Sigmoid colon (tissue), 6 donors: ENCODE measurements at regions not wholly inside any gene's neighbourhood (a gene's known extent, or its start where the extent isn't known, plus 50 kb on each side); places are given as distances from the start of the nearest gene placed in this dataset.

ENCODE experiments used
- DNase-seq: peaks from one replicate; pipeline ENCODE4 v3.0.0-alpha.2; 2019
- H3K27ac ChIP-seq, 4 donors: fragments of 200-600 bp; sonication (generic); one replicate each; pipeline ENCODE4 v1.5.1; 2016 to 2019; ENCODE audit warnings: mild to moderate bottlenecking in 1 of 4
- H3K27me3 ChIP-seq, 3 donors: fragments of 200-600 bp; sonication (generic); one replicate each; pipeline ENCODE4 v1.5.1; 2019; ENCODE audit warnings: mild to moderate bottlenecking in 1 of 3
- H3K36me3 ChIP-seq, 4 donors: fragments of 200-600 bp; sonication (generic); one replicate each; pipeline ENCODE4 v1.5.1; 2016 to 2019
- H3K4me1 ChIP-seq, 4 donors: fragments of 200-600 bp; sonication (generic); one replicate each; pipeline ENCODE4 v1.5.1; 2017 to 2019
- H3K4me3 ChIP-seq, 4 donors: fragments of 200-600 bp; sonication (generic); one replicate each; pipeline ENCODE4 v1.5.1; 2017 to 2019; ENCODE audit warnings: mild to moderate bottlenecking in 2 of 4, moderate library complexity in 1 of 4
- H3K9me3 ChIP-seq, 4 donors: fragments of 200-600 bp in 3 of 4; sonication (generic) in 3 of 4; one replicate each; pipeline versions ENCODE4 v1.5.1 to v1.6.1; 2013 to 2019
- EP300 ChIP-seq, 4 donors: sonication (generic); formaldehyde crosslinking; IDR thresholded peaks; one replicate each; pipeline ENCODE4 v1.6.1; 2017; ENCODE audit warnings: antibody characterized with exemption in 4 of 4
- POLR2A ChIP-seq, 2 donors: fragments of 450-650 bp; IDR thresholded peaks; one replicate each; pipeline ENCODE4 v1.6.1; 2016; ENCODE audit warnings: antibody characterized with exemption in 2 of 2, mild to moderate bottlenecking in 2 of 2, moderate library complexity in 2 of 2
- POLR2AphosphoS5 ChIP-seq, 4 donors: sonication (generic); formaldehyde crosslinking; IDR thresholded peaks; one replicate each; pipeline ENCODE4 v1.6.1; 2017; ENCODE audit warnings: antibody characterized with exemption in 4 of 4
- WGBS, 2 donors: extraction: QIAGEN DNeasy Blood & Tissue Kit; methylation state at CpG; one replicate each; pipeline ENCODE4 v1.1.7; 2013; 5-methylcytosine and 5-hydroxymethylcytosine counted together
- intact Hi-C: fragments of 100-400 bp; cut with DNase I; formaldehyde crosslinking; loops from one replicate; pipeline ENCODE4 v1.15.1; 2023
- TF ChIP-seq, protein P1 (sequence below), 4 experiments: fragments of 450-650 bp in 3 of 4; fragments of 200-600 bp in 1 of 4; IDR thresholded peaks; one replicate each; pipeline ENCODE4 v1.5.1; 2016 to 2019; ENCODE audit warnings: antibody characterized with exemption in 4 of 4, mild to moderate bottlenecking in 3 of 4, moderate library complexity in 2 of 4
- donor health status: healthy with polysubstance abuse.
- donor health status: healthy.

DNA sequence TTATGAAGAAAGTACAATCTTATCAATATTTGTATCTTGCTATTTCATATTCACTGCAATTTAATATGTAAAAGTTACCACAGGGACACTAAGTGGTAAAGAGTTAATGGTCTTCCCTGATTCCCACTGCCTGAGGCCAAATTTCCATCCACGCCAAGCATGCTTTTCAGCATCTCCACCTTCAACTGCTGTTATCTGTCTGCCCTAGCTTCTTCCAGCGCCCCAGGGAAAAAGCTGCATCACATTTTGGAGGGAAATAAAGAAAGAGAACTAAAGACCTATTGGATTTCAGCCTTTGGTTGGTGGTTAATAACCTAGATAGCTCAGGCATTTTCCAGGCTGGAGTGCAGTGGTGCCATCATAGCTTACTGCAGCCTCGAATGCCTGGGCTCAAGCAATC lies 61.3 kb upstream of the NKX2-2 start:
- H3K27ac ChIP-seq = no peak overlapping the region
- intact Hi-C loops = no loop called here
- no peak for TF ChIP-seq EP300 (IDR thresholded peaks at IDR 0.05)
- TF ChIP-seq POLR2A (IDR thresholded peaks at IDR 0.05) = no peak
- TF ChIP-seq, protein P1, sequence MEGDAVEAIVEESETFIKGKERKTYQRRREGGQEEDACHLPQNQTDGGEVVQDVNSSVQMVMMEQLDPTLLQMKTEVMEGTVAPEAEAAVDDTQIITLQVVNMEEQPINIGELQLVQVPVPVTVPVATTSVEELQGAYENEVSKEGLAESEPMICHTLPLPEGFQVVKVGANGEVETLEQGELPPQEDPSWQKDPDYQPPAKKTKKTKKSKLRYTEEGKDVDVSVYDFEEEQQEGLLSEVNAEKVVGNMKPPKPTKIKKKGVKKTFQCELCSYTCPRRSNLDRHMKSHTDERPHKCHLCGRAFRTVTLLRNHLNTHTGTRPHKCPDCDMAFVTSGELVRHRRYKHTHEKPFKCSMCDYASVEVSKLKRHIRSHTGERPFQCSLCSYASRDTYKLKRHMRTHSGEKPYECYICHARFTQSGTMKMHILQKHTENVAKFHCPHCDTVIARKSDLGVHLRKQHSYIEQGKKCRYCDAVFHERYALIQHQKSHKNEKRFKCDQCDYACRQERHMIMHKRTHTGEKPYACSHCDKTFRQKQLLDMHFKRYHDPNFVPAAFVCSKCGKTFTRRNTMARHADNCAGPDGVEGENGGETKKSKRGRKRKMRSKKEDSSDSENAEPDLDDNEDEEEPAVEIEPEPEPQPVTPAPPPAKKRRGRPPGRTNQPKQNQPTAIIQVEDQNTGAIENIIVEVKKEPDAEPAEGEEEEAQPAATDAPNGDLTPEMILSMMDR (IDR thresholded peaks at IDR 0.05) = no peak
- no peak for TF ChIP-seq POLR2AphosphoS5 (IDR thresholded peaks at IDR 0.05)
- no peak overlapping the region for H3K4me3 ChIP-seq
- H3K4me1 ChIP-seq = no peaks in the 10 kb centered on the region
- H3K9me3 ChIP-seq = no peaks in the 10 kb centered on the region
- no peaks in the 10 kb centered on the region for H3K36me3 ChIP-seq
- WGBS, 2 donors = 67 to 80% methylated on average over 3 of the region's 3 CpGs
- peaks cover 0 to 12% (median 0%) of the 10 kb centered on the region in 3 donors for H3K27me3 ChIP-seq
- no peak for DNase-seq

DNA sequence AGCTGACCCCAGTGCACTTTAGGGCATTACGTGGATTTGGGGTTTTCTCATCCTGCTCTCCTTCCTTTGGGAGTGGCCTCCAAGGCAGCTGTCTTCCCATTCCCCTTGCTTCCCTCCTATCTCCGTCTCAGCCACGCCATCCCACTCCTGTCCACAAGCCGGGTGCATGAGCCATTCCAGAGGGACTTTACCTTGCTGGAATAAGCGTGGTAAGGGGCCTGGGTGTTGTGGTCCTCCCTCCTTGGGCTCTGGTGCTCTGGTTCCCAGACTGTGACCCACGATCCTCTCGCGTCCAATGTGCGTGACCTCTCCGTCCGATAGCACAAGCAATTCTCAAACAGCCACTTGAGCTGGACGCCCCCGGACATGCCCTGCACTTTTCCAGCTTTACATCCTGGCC lies 60.6 kb upstream of the NKX2-2 start:
- Histone ChIP-seq H3K27ac (no peak overlapping the region), H3K4me1 (no peaks in the 10 kb centered on the region), H3K27me3 (peaks cover 0 to 12% (median 0%) of the 10 kb centered on the region in 3 donors), H3K9me3 (no peaks in the 10 kb centered on the region), H3K4me3 (no peak overlapping the region), H3K36me3 (no peaks in the 10 kb centered on the region)
- TF ChIP-seq POLR2A (IDR thresholded peaks at IDR 0.05) = no peak
- TF ChIP-seq POLR2AphosphoS5 (IDR thresholded peaks at IDR 0.05) = no peak
- TF ChIP-seq, protein P1 (IDR thresholded peaks at IDR 0.05) = no peak
- TF ChIP-seq EP300 (IDR thresholded peaks at IDR 0.05) = no peak
- intact Hi-C loops = loop anchor here (5.0 kb wide), 2 partner anchors 712 to 732 kb away; no protein-coding TSS in a partner anchor
- WGBS, 2 donors = 79 to 84% methylated on average over 13 of the region's 13 CpGs
- DNase-seq = no peak

DNA sequence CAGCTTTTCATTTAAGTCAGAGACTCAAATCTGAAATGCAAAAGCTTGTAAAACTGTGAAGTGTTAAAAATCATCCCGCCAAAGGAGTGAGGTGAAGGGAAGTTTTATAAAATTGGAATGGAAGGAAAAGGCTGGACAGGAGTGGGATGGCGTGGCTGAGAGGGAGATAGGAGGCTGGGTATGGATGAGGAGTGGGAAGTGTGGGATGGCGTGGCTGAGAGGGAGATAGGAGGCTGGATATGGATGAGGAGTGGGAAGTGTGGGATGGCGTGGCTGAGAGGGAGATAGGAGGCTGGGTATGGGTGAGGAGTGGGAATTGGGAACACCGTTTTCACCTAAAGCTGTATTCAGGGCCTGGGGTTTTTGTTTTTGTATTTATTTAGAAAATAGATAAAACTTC lies 59.4 kb upstream of the NKX2-2 start:
- Histone ChIP-seq H3K27me3 (peaks cover 0 to 12% (median 0%) of the 10 kb centered on the region in 3 donors), H3K27ac (no peak overlapping the region), H3K36me3 (no peaks in the 10 kb centered on the region), H3K4me1 (no peaks in the 10 kb centered on the region), H3K9me3 (no peaks in the 10 kb centered on the region), H3K4me3 (no peak overlapping the region)
- intact Hi-C loops = loop anchor here (5.0 kb wide), 2 partner anchors 711 to 731 kb away; no protein-coding TSS in a partner anchor
- DNase-seq = no peak
- TF ChIP-seq POLR2AphosphoS5 (IDR thresholded peaks at IDR 0.05) (no peak), POLR2A (IDR thresholded peaks at IDR 0.05) (no peak), EP300 (IDR thresholded peaks at IDR 0.05) (no peak)
- TF ChIP-seq, protein P1 (IDR thresholded peaks at IDR 0.05) = no peak
- WGBS, 2 donors = 60 to 68% methylated on average over 5 of the region's 5 CpGs

DNA sequence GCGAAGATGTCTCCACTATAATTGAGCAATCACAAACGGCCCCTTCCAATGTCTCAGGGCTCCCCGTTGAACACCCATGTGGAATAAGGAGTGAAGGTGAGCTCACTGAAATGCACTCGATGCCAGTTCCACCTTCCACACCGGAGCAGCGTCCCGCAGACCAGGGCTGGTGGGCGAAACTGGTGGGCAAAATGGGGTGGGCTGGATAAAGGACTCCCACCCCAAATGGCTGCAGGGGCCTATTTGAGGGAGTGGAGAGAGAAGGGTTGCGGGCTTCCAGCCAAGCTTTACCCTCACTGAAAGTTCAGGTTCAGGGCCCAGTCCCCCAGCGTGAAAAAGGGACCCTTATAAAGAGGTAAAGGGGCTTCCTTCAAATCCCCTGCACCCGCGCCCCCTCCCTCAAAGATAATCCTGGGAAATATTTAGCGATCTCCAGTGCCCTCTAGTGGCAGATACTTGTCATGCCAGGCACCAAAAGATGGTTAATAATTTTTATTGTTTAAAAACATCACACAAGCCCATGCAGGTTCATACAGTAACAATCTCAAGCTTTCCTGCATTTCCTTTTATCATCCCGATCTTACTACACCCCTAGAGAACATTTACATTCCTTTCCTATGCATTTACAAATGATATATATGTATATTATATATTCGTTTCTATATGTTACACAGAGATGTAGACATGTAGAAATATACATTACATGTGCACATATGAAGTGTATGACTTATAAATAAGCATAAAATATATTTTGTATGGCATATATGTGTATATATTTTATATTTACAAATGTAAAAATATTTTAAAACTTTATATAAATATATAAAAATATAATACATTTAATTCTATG lies 58.2 kb upstream of the NKX2-2 start:
- H3K4me3 ChIP-seq = no peak overlapping the region
- intact Hi-C loops = loop anchor here (5.0 kb wide), 2 partner anchors 710 to 730 kb away; no protein-coding TSS in a partner anchor
- no peaks in the 10 kb centered on the region for H3K36me3 ChIP-seq
- H3K27ac ChIP-seq = no peak overlapping the region
- WGBS, 2 donors = 27 to 38% methylated on average over 15 of the region's 15 CpGs
- peaks cover 0 to 12% (median 0%) of the 10 kb centered on the region in 3 donors for H3K27me3 ChIP-seq
- H3K4me1 ChIP-seq = no peaks in the 10 kb centered on the region
- no peak for TF ChIP-seq POLR2AphosphoS5 (IDR thresholded peaks at IDR 0.05)
- TF ChIP-seq, protein P1 (IDR thresholded peaks at IDR 0.05) = peak in 3 of 4 experiments; percentile 50 to 88 (median 65)
- no peak for DNase-seq
- H3K9me3 ChIP-seq = no peaks in the 10 kb centered on the region
